CD8-positive, alpha-beta memory T cell (primary cell): ENCODE measurements at regions not wholly inside any gene's neighbourhood (a gene's known extent, or its start where the extent isn't known, plus 50 kb on each side); places are given as distances from the start of the nearest gene placed in this dataset.

Source experiments
- CTCF ChIA-PET: fragments of 350-600 bp; sonication (Branson Sonifier 250); formaldehyde crosslinking; loops from one replicate; lab custom pipeline; 2021; ENCODE audit warnings: antibody characterized with exemption; lab: Charles Lee
- POLR2A ChIA-PET: fragments of 350-600 bp; sonication (Branson Sonifier 250); formaldehyde crosslinking; loops from one replicate; lab custom pipeline; 2021; ENCODE audit warnings: antibody characterized with exemption; lab: Charles Lee
- DNase-seq, 5 donors: peaks; one replicate each; pipeline versions ENCODE4 v3.0.0 to v3.0.0-alpha.2; 2020 to 2022; ENCODE audit warnings: mixed read lengths in 1 of 5
- H3K27ac ChIP-seq: one replicate; pipeline ENCODE4 v1.7.0; 2013; ENCODE audit warnings: low read depth, mild to moderate bottlenecking, low read length, moderate library complexity
- H3K27me3 ChIP-seq: 2 replicates; pipeline ENCODE4 v1.7.0; 2013; ENCODE audit warnings: low read length, mild to moderate bottlenecking; ENCODE audit not compliant: insufficient read depth, poor library complexity, severe bottlenecking
- H3K36me3 ChIP-seq: 2 replicates; pipeline ENCODE4 v1.7.0; 2013; ENCODE audit warnings: mild to moderate bottlenecking, low read length, moderate library complexity; ENCODE audit not compliant: insufficient read depth
- H3K4me1 ChIP-seq: 2 replicates; pipeline ENCODE4 v1.7.0; 2013; ENCODE audit warnings: mild to moderate bottlenecking, low read length, moderate library complexity; ENCODE audit not compliant: insufficient read depth
- H3K4me3 ChIP-seq: 2 replicates; pipeline ENCODE4 v1.7.0; 2013; ENCODE audit warnings: mild to moderate bottlenecking, low read length
- H3K9me3 ChIP-seq: 2 replicates; pipeline ENCODE4 v1.7.0; 2013; ENCODE audit warnings: mild to moderate bottlenecking, low read length
- H3K27ac Mint-ChIP-seq, 8 donors: one replicate each; pipeline ENCODE4 v1.8.0; 2020 to 2021; ENCODE audit warnings: mixed read lengths in 8 of 8, mild to moderate bottlenecking in 6 of 8, inconsistent platforms in 3 of 8, moderate library complexity in 3 of 8
- H3K27me3 Mint-ChIP-seq, 2 donors: one replicate each; pipeline ENCODE4 v1.8.0; 2020 to 2021; ENCODE audit warnings: mixed read lengths in 2 of 2, mild to moderate bottlenecking in 1 of 2, moderate library complexity in 1 of 2
- H3K36me3 Mint-ChIP-seq, 3 donors: one replicate each; pipeline ENCODE4 v1.8.0; 2020 to 2021; ENCODE audit warnings: mixed read lengths in 3 of 3, inconsistent platforms in 1 of 3, mild to moderate bottlenecking in 1 of 3
- H3K4me1 Mint-ChIP-seq, 3 donors: one replicate each; pipeline ENCODE4 v1.8.0; 2020 to 2021; ENCODE audit warnings: mixed read lengths in 3 of 3, inconsistent platforms in 1 of 3, mild to moderate bottlenecking in 1 of 3
- H3K4me3 Mint-ChIP-seq, 7 donors: one replicate each; pipeline ENCODE4 v1.8.0; 2020 to 2021; ENCODE audit warnings: mixed read lengths in 7 of 7, mild to moderate bottlenecking in 6 of 7, moderate library complexity in 4 of 7, inconsistent platforms in 2 of 7
- H3K9me3 Mint-ChIP-seq, 5 donors: one replicate each; pipeline ENCODE4 v1.8.0; 2020 to 2022; ENCODE audit warnings: mixed read lengths in 5 of 5, mild to moderate bottlenecking in 3 of 5, moderate library complexity in 2 of 5, inconsistent platforms in 1 of 5

DNA sequence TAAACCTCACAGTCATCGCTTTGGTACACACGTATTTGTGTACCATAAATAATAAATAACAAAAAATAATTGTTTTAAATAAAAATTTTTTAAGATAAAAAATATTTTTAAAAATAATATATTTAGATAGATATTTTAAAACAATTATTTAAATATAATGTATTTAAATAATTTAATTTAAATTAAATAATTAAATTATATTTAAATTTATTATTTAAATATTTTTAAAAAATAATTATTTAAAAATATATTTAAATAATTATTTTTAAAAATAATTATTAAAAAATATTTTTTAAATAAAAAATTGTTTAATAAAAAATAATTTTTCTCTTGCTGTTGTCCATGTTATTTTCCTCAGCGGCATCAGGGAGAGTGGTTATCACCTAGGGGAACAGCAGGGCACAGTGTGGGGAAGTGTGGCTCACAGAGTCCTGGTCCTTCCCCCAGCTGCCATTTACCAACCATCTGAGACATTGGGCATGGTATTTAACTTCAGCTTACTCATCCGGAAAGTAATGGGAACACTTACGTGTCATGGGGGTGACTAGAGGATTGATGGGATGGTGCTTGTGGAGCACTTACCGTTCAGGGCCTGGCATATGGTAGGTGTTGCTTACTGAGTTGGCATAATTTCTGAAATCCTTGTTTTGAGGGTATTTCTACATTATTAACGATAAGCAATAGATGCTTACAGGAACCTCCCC lies 92.9 kb upstream of the TSPAN2 start:
- H3K4me1 ChIP-seq, result no peaks in the 10 kb centered on the region
- no peak overlapping the region for H3K27ac ChIP-seq
- no peaks in the 10 kb centered on the region for H3K9me3 ChIP-seq
- no peak overlapping the region for H3K4me3 ChIP-seq
- ChIA-PET CTCF (no interaction called here), POLR2A (no interaction called here)
- H3K27me3 ChIP-seq, result no peaks in the 10 kb centered on the region
- H3K27ac Mint-ChIP-seq, result peak overlapping the region in 1 of 8 donors; percentile 21
- peaks cover 5 to 11% of the 10 kb centered on the region in 2 donors for H3K27me3 Mint-ChIP-seq
- H3K36me3 ChIP-seq, result no peaks in the 10 kb centered on the region
- no peaks in the 10 kb centered on the region for H3K36me3 Mint-ChIP-seq
- peaks cover 0 to 11% (median 3%) of the 10 kb centered on the region in 3 donors for H3K4me1 Mint-ChIP-seq
- no peaks in the 10 kb centered on the region for H3K9me3 Mint-ChIP-seq
- H3K4me3 Mint-ChIP-seq, result peak overlapping the region in 1 of 7 donors; percentile 34
- DNase-seq, result no peak

DNA sequence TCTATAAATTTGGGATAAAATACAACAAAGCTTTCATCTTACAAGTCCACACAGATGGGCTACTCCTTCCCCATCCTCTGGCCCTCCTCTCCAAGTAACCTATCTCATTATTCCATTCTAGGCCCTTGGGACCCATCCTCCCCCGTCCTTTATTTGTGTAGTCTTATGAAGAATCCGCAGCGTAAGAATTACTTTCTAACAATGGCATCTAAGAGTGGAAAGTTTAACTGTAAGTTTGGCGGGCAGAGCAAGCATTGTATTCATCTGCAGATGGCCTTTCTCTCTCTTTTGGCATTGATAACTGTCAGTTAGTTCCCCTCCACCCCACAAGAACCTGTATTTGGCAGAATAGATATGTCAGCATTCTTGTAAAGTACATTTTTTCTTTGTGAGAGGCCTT lies 91.9 kb upstream of the TSPAN2 start:
- CTCF ChIA-PET, result no interaction called here
- Mint-ChIP-seq H3K36me3 (no peaks in the 10 kb centered on the region), H3K9me3 (no peaks in the 10 kb centered on the region), H3K27me3 (peaks cover 3 to 11% of the 10 kb centered on the region in 2 donors), H3K4me3 (no peak overlapping the region), H3K4me1 (peaks cover 0 to 11% (median 3%) of the 10 kb centered on the region in 3 donors), H3K27ac (no peak overlapping the region)
- H3K4me1 ChIP-seq, result no peaks in the 10 kb centered on the region
- no peak overlapping the region for H3K4me3 ChIP-seq
- no peak overlapping the region for H3K27ac ChIP-seq
- H3K27me3 ChIP-seq, result no peaks in the 10 kb centered on the region
- no peaks in the 10 kb centered on the region for H3K36me3 ChIP-seq
- POLR2A ChIA-PET, result no interaction called here
- no peaks in the 10 kb centered on the region for H3K9me3 ChIP-seq
- DNase-seq, result no peak

DNA sequence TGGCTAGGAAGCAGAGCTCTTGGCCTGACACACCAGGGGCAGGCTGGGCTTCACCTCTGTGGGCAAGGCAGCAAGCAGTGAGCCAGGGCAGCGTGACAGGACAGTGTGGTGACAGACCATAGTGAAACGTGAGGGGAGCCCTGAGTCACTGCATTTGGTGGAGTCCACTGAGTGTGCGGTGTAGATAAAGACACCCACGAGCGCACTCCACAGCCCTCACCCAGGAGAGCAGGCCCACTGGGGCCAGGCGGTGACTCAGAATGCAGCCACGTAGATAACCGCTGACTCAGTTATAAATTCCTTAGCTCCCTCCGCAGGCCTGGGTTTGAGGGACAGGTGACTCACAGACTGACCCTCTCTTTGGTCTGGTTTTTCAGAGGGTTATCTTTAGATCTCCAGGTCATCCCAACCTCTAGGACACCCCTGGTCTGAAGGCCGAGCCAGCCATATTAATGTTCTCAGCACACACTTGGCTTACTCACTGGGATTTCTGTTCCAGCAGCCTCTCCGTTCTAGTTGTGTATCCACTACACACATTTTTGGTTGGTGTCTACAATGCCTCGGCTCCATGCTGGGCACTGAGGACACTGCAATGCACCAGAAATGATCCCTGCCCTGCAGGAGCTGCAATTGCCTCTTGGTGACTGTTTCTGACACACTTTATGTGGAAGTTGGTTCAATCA lies 90.2 kb upstream of the TSPAN2 start:
- CTCF ChIA-PET, result no interaction called here
- no peak overlapping the region for H3K27ac ChIP-seq
- no peaks in the 10 kb centered on the region for H3K4me1 ChIP-seq
- Mint-ChIP-seq H3K4me3 (no peak overlapping the region), H3K9me3 (no peaks in the 10 kb centered on the region), H3K27me3 (peaks cover 0 to 15% of the 10 kb centered on the region in 2 donors), H3K36me3 (no peaks in the 10 kb centered on the region), H3K27ac (no peak overlapping the region), H3K4me1 (peaks cover 0 to 2% (median 0%) of the 10 kb centered on the region in 3 donors)
- no peaks in the 10 kb centered on the region for H3K36me3 ChIP-seq
- no peaks in the 10 kb centered on the region for H3K27me3 ChIP-seq
- DNase-seq, result no peak
- POLR2A ChIA-PET, result no interaction called here
- H3K9me3 ChIP-seq, result no peaks in the 10 kb centered on the region
- H3K4me3 ChIP-seq, result no peak overlapping the region

DNA sequence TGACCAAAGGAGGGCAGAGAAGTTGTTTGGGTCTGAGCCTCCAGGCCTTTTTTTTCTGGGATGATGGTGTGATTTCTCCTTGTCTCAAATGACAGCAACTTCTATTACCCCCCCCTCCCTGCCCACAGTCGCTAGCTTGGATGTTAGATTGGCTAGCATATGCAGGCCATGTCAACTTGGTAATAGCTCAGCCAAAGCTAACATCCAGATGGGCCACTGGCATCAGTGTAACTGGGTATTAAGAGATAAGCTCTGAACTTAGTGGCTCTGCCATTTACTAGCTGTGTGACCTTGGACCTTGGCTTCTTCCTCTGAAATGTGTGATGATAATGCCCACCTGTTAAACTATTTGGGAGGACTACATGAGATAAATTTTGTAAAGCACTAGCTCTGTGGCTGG lies 86.9 kb upstream of the TSPAN2 start:
- no peaks in the 10 kb centered on the region for H3K9me3 ChIP-seq
- Mint-ChIP-seq H3K9me3 (no peaks in the 10 kb centered on the region), H3K4me3 (no peak overlapping the region), H3K27me3 (peaks cover 2 to 33% of the 10 kb centered on the region in 2 donors), H3K27ac (no peak overlapping the region), H3K36me3 (no peaks in the 10 kb centered on the region), H3K4me1 (no peaks in the 10 kb centered on the region)
- ChIA-PET CTCF (no interaction called here), POLR2A (no interaction called here)
- H3K27ac ChIP-seq, result no peak overlapping the region
- no peaks in the 10 kb centered on the region for H3K27me3 ChIP-seq
- no peaks in the 10 kb centered on the region for H3K4me1 ChIP-seq
- no peak for DNase-seq
- no peaks in the 10 kb centered on the region for H3K36me3 ChIP-seq
- H3K4me3 ChIP-seq, result no peak overlapping the region

DNA sequence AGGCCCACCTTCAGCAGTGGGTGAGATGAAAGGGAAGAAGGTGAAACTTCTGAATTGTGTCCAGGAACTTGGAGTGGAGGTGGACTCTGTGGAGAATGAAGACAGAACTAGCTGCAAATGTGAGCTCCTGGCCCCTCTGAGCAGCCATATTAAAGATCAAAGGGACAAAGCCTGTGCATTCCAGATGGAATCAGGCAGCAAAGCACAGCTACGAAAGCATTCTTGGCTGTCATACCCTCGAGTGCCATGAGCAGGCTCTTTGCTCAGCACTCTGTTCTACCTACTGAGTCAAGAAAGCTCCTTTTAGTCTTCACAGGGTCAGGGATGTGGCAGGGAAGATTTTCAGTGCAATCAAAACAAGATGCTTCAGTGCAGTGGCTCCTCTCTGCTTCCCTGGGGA lies 86.3 kb upstream of the TSPAN2 start:
- peaks cover 2 to 31% of the 10 kb centered on the region in 2 donors for H3K27me3 Mint-ChIP-seq
- POLR2A ChIA-PET, result no interaction called here

DNA sequence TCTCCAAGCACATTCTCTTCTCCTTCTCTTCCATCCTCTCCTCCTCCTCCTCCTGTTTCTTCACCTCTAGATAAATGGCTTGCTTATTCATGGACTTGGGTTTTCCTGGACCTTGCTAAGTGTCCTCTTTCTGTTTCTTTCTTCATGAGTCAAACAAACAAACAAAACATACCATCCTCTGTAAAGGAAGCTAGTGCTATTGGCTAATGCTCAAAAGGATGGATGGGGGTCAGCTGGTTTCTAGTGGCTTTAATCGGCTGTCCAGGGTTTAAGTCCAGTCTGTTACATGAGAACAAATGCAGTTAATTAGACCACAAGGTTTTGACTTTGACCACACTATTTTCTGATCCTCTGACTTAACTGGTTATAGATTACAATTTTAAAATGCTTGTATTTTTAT lies 83.8 kb upstream of the TSPAN2 start:
- POLR2A ChIA-PET, result no interaction called here
- Histone ChIP-seq H3K36me3 (no peaks in the 10 kb centered on the region), H3K4me3 (no peak overlapping the region), H3K4me1 (no peaks in the 10 kb centered on the region), H3K27me3 (no peaks in the 10 kb centered on the region), H3K9me3 (no peaks in the 10 kb centered on the region), H3K27ac (no peak overlapping the region)
- Mint-ChIP-seq H3K36me3 (no peaks in the 10 kb centered on the region), H3K4me1 (no peaks in the 10 kb centered on the region), H3K27me3 (peaks cover 6 to 38% of the 10 kb centered on the region in 2 donors), H3K27ac (no peak overlapping the region), H3K4me3 (no peak overlapping the region), H3K9me3 (no peaks in the 10 kb centered on the region)
- DNase-seq, result no peak
- CTCF ChIA-PET, result no interaction called here

More for the DNA sequence above, 86.3 kb upstream of the TSPAN2 start:
- no peak overlapping the region for H3K27ac ChIP-seq
- H3K36me3 ChIP-seq, result no peaks in the 10 kb centered on the region
- no peak overlapping the region for H3K4me3 ChIP-seq
- Mint-ChIP-seq H3K9me3 (no peaks in the 10 kb centered on the region), H3K27ac (no peak overlapping the region), H3K4me3 (no peak overlapping the region), H3K36me3 (no peaks in the 10 kb centered on the region), H3K4me1 (no peaks in the 10 kb centered on the region)
- DNase-seq, result no peak
- no peaks in the 10 kb centered on the region for H3K4me1 ChIP-seq
- CTCF ChIA-PET, result no interaction called here
- H3K27me3 ChIP-seq, result no peaks in the 10 kb centered on the region
- no peaks in the 10 kb centered on the region for H3K9me3 ChIP-seq

DNA sequence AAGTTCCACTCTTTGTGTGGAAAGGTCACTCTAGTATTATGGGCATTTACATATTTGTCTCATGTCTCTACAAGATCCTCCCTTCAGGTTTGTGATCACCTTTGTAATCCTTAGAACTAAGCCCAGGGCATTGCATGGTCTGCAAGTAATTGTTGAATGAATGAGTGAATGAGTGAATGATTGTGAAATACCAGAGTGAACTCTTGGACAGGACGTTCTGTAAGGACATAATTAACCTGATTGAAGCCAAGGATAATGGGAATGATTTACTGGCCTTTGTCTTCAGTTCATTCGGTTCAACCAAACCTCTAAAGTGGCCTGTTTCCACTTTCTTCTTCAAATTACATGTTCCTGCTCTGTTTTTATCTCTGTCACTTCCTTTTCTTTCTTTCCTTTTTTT lies 83.0 kb upstream of the TSPAN2 start:
- Histone ChIP-seq H3K4me3 (no peak overlapping the region), H3K4me1 (no peaks in the 10 kb centered on the region), H3K9me3 (no peaks in the 10 kb centered on the region), H3K36me3 (no peaks in the 10 kb centered on the region), H3K27me3 (no peaks in the 10 kb centered on the region), H3K27ac (no peak overlapping the region)
- Mint-ChIP-seq H3K9me3 (no peaks in the 10 kb centered on the region), H3K27ac (no peak overlapping the region), H3K4me1 (no peaks in the 10 kb centered on the region), H3K4me3 (no peak overlapping the region), H3K36me3 (no peaks in the 10 kb centered on the region), H3K27me3 (peaks cover 6 to 45% of the 10 kb centered on the region in 2 donors)
- POLR2A ChIA-PET, result no interaction called here
- DNase-seq, result no peak
- CTCF ChIA-PET, result no interaction called here

DNA sequence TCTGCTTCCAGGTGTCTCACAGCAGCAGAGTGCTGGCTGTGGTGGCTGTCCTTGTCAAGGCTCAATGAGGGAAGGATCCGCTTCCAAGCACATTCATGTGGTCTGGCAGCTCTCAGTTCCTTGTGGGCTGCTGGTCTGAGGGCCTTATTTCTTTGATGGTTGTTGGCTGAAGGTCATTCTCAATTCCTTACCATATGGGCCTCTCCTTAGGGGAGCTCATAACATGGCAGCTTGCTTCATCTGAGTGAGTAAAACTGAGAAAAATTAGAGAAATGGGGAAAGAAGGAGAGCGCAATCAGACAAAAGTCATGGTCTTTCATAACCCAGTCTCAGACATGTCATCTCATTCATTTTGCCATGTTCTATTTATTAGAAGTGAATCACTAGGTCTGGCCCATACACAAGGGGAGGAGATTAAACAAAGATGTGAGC lies 81.7 kb upstream of the TSPAN2 start:
- CTCF ChIA-PET, result no interaction called here
- Mint-ChIP-seq H3K4me3 (no peak overlapping the region), H3K27ac (no peak overlapping the region), H3K27me3 (peaks cover 6 to 49% of the 10 kb centered on the region in 2 donors), H3K36me3 (no peaks in the 10 kb centered on the region), H3K4me1 (no peaks in the 10 kb centered on the region), H3K9me3 (no peaks in the 10 kb centered on the region)
- DNase-seq, result no peak
- Histone ChIP-seq H3K9me3 (no peaks in the 10 kb centered on the region), H3K4me3 (no peak overlapping the region), H3K36me3 (no peaks in the 10 kb centered on the region), H3K4me1 (no peaks in the 10 kb centered on the region), H3K27ac (no peak overlapping the region), H3K27me3 (no peaks in the 10 kb centered on the region)
- POLR2A ChIA-PET, result no interaction called here
